A673 (cell line): ENCODE measurements at regions not wholly inside any gene's neighbourhood (a gene's known extent, or its start where the extent isn't known, plus 50 kb on each side); places are given as distances from the start of the nearest gene placed in this dataset.
"Not testable (repeated sequence)": the region's sequence is repeated elsewhere in the genome, so short reads cannot be mapped to it uniquely, and the experiment has no call there.

Experiments
- BruUV-seq: library from RNA; stranded (reverse); fragments of 400-500 nt; replicated peaks from 2 replicates; lab custom pipeline; 2021; lab: Mats Ljungman, UMichigan
- CTCF ChIA-PET: fragments of 300-600 bp; sonication (Branson Sonifier 250); formaldehyde crosslinking; loops from one replicate; lab custom pipeline; 2022; ENCODE audit warnings: antibody characterized with exemption; lab: Charles Lee
- POLR2A ChIA-PET: fragments of 300-600 bp; sonication (Branson Sonifier 250); formaldehyde crosslinking; loops from one replicate; lab custom pipeline; 2022; ENCODE audit warnings: antibody characterized with exemption; ENCODE audit not compliant: low non-redundant PET; lab: Charles Lee
- DNase-seq: peaks from one replicate; pipeline ENCODE4 v3.0.0-alpha.2; 2015; ENCODE audit warnings: low spot score
- H3K27ac ChIP-seq: fragments of 200-600 bp; sonication (generic); 2 replicates; pipeline ENCODE4 v1.5.1; 2016; ENCODE audit warnings: mixed run types, low read depth, mild to moderate bottlenecking, mixed read lengths, antibody characterized with exemption, low read length; ENCODE audit not compliant: poor library complexity, severe bottlenecking
- H3K27me3 ChIP-seq: fragments of 200-600 bp; sonication (generic); replicated peaks from 2 replicates; pipeline ENCODE4 v1.6.1; 2017; ENCODE audit warnings: mixed run types, low read depth, mild to moderate bottlenecking, mixed read lengths, antibody characterized with exemption, low read length; ENCODE audit not compliant: insufficient read depth, poor library complexity
- H3K36me3 ChIP-seq: fragments of 200-600 bp; sonication (generic); 2 replicates; pipeline ENCODE4 v1.6.1; 2016; ENCODE audit warnings: mixed run types, mild to moderate bottlenecking, mixed read lengths, antibody characterized with exemption, low read length; ENCODE audit not compliant: insufficient read depth, poor library complexity, severe bottlenecking
- H3K4me1 ChIP-seq: fragments of 200-600 bp; sonication (generic); 2 replicates; pipeline ENCODE4 v1.6.1; 2017; ENCODE audit warnings: mixed run types, mild to moderate bottlenecking, mixed read lengths, antibody characterized with exemption, low read length; ENCODE audit not compliant: insufficient read depth, poor library complexity, severe bottlenecking
- H3K4me3 ChIP-seq: fragments of 200-600 bp; sonication (generic); 2 replicates; pipeline ENCODE4 v1.5.1; 2016; ENCODE audit warnings: low read depth, mixed run types, mild to moderate bottlenecking, mixed read lengths, low read length; ENCODE audit not compliant: poor library complexity, severe bottlenecking
- H3K9me3 ChIP-seq: fragments of 200-600 bp; sonication (generic); 2 replicates; pipeline ENCODE4 v1.6.1; 2016; ENCODE audit warnings: mixed run types, low read depth, mild to moderate bottlenecking, mixed read lengths, antibody characterized with exemption, low read length; ENCODE audit not compliant: poor library complexity, severe bottlenecking
- EZH2 ChIP-seq: fragments of 200-600 bp; sonication (generic); IDR thresholded peaks from 2 replicates; pipeline ENCODE4 v1.6.1; 2017; ENCODE audit warnings: borderline replicate concordance, low read depth, mild to moderate bottlenecking, mixed read lengths, antibody characterized with exemption, low read length; ENCODE audit not compliant: poor library complexity, severe bottlenecking
- intact Hi-C: fragments of 100-400 bp; cut with micrococcal nuclease; formaldehyde crosslinking; loops from one replicate; pipeline ENCODE4 v1.10.0; 2022; ENCODE audit not compliant: unreplicated experiment
- TF ChIP-seq, protein P1 (sequence below): fragments of 300-800, 200-600 bp; sonication (generic); conservative IDR thresholded peaks from 2 replicates; pipeline ENCODE4 v1.5.1; 2017; ENCODE audit warnings: low read depth, mild to moderate bottlenecking, antibody characterized with exemption, low read length, moderate library complexity, mixed read lengths

GRCh38 chr6:72560721-72561593 lies 60.9 kb upstream of the KCNQ5 start:
- no peak for DNase-seq
- intact Hi-C loops = no loop called here
- no peaks in the 10 kb centered on the region for H3K4me1 ChIP-seq
- H3K4me3 ChIP-seq = no peak overlapping the region
- ChIA-PET CTCF (interaction anchor here (0.6 to 1.1 kb wide), 2 partner anchors 20 to 151 kb away, joined by 3 to 4 read pairs; no protein-coding TSS in a partner anchor), POLR2A (no interaction called here)
- BruUV-seq = no TSS peak
- no peaks in the 10 kb centered on the region for H3K36me3 ChIP-seq
- no peak for TF ChIP-seq EZH2
- TF ChIP-seq, protein P1, sequence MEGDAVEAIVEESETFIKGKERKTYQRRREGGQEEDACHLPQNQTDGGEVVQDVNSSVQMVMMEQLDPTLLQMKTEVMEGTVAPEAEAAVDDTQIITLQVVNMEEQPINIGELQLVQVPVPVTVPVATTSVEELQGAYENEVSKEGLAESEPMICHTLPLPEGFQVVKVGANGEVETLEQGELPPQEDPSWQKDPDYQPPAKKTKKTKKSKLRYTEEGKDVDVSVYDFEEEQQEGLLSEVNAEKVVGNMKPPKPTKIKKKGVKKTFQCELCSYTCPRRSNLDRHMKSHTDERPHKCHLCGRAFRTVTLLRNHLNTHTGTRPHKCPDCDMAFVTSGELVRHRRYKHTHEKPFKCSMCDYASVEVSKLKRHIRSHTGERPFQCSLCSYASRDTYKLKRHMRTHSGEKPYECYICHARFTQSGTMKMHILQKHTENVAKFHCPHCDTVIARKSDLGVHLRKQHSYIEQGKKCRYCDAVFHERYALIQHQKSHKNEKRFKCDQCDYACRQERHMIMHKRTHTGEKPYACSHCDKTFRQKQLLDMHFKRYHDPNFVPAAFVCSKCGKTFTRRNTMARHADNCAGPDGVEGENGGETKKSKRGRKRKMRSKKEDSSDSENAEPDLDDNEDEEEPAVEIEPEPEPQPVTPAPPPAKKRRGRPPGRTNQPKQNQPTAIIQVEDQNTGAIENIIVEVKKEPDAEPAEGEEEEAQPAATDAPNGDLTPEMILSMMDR = peak; percentile 32; the same call in 1 of the 2 replicates
- H3K27me3 ChIP-seq = no peaks in the 10 kb centered on the region
- H3K27ac ChIP-seq = no peak overlapping the region
- no peaks in the 10 kb centered on the region for H3K9me3 ChIP-seq

GRCh38 chr6:72561629-72562028 lies 60.2 kb upstream of the KCNQ5 start:
- no TSS peak for BruUV-seq
- no peak overlapping the region for H3K27ac ChIP-seq
- no peak for DNase-seq
- H3K27me3 ChIP-seq = no peaks in the 10 kb centered on the region
- no peaks in the 10 kb centered on the region for H3K4me1 ChIP-seq
- H3K9me3 ChIP-seq = no peaks in the 10 kb centered on the region
- ChIA-PET CTCF (no interaction called here), POLR2A (no interaction called here)
- H3K4me3 ChIP-seq = no peak overlapping the region
- no peak for TF ChIP-seq EZH2
- TF ChIP-seq, protein P1 = no peak
- H3K36me3 ChIP-seq = no peaks in the 10 kb centered on the region
- intact Hi-C loops = no loop called here

- POLR2A ChIA-PET = interaction anchor here (0.6 kb wide), 1 partner anchor 485 kb away, joined by 4 read pairs; no protein-coding TSS in a partner anchor
- TF ChIP-seq, protein P1 = no peak
- TF ChIP-seq EZH2 = no peak
- DNase-seq = no peak
- H3K27me3 ChIP-seq = no peaks in the 10 kb centered on the region
- H3K4me1 ChIP-seq = no peaks in the 10 kb centered on the region
- intact Hi-C loops = no loop called here
- BruUV-seq = no TSS peak
- CTCF ChIA-PET = no interaction called here
- no peak overlapping the region for H3K4me3 ChIP-seq
- no peaks in the 10 kb centered on the region for H3K9me3 ChIP-seq
- no peak overlapping the region for H3K27ac ChIP-seq
- H3K36me3 ChIP-seq = no peaks in the 10 kb centered on the region
These were observed 57.6 kb upstream of the KCNQ5 start for GRCh38 chr6:72564231-72564630.

GRCh38 chr6:72571993-72572392 lies 49.9 kb upstream of the KCNQ5 start:
- CTCF ChIA-PET, H3K27me3 ChIP-seq, intact Hi-C loops, POLR2A ChIA-PET, H3K27ac ChIP-seq, H3K4me1 ChIP-seq, H3K4me3 ChIP-seq, H3K36me3 ChIP-seq, DNase-seq, BruUV-seq, H3K9me3 ChIP-seq: not testable (repeated sequence)
